Hepatocyte (in vitro differentiated cells): ENCODE measurements at regions not wholly inside any gene's neighbourhood (a gene's known extent, or its start where the extent isn't known, plus 50 kb on each side); places are given as distances from the start of the nearest gene placed in this dataset.

ENCODE experiments used
- EZH2 ChIP-seq: fragments of 200-600 bp; sonication (generic); IDR thresholded peaks from 2 replicates; pipeline ENCODE4 v1.6.1; 2016; ENCODE audit warnings: antibody characterized with exemption, mild to moderate bottlenecking, borderline replicate concordance
- EZH2phosphoT487 ChIP-seq: fragments of 200-600 bp; sonication (generic); IDR thresholded peaks from one replicate; pipeline ENCODE4 v1.6.1; 2018; ENCODE audit warnings: antibody characterized with exemption, mild to moderate bottlenecking, low read depth, moderate library complexity; ENCODE audit not compliant: unreplicated experiment, severe bottlenecking
- TF ChIP-seq, protein P1 (sequence below): fragments of 200-600 bp; sonication (generic); IDR thresholded peaks from 2 replicates; pipeline ENCODE4 v1.5.1; 2016; ENCODE audit warnings: antibody characterized with exemption, mild to moderate bottlenecking; ENCODE audit not compliant: poor library complexity

DNA sequence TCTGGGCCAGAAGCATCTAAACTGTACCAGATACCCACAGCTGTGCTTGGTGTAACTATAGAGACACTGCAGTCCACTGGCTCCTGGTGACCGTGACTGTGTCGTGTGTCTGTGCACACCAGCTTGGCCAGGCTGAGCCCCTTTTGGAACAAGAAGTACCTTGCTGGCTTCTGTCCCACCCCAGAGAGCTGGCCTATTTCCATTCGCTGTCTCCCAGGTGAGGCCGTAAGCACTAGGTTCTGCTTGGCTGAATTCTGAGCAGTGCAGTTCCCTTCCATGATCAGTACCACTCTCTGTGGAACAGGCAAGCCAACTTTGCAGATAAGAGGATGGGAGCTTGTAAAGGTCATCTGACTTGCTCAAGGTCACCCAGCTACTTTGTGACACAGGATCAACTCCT is 119.9 kb upstream of the DNAH14 start:
- TF ChIP-seq, protein P1, sequence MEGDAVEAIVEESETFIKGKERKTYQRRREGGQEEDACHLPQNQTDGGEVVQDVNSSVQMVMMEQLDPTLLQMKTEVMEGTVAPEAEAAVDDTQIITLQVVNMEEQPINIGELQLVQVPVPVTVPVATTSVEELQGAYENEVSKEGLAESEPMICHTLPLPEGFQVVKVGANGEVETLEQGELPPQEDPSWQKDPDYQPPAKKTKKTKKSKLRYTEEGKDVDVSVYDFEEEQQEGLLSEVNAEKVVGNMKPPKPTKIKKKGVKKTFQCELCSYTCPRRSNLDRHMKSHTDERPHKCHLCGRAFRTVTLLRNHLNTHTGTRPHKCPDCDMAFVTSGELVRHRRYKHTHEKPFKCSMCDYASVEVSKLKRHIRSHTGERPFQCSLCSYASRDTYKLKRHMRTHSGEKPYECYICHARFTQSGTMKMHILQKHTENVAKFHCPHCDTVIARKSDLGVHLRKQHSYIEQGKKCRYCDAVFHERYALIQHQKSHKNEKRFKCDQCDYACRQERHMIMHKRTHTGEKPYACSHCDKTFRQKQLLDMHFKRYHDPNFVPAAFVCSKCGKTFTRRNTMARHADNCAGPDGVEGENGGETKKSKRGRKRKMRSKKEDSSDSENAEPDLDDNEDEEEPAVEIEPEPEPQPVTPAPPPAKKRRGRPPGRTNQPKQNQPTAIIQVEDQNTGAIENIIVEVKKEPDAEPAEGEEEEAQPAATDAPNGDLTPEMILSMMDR = no peak
- TF ChIP-seq EZH2 = no peak
- TF ChIP-seq EZH2phosphoT487 = no peak
